GM12878 (cell line): ENCODE measurements at regions not wholly inside any gene's neighbourhood (a gene's known extent, or its start where the extent isn't known, plus 50 kb on each side); places are given as distances from the start of the nearest gene placed in this dataset.

Experiments
- POLR2AphosphoS5 ChIP-seq: IDR thresholded peaks from 2 replicates; pipeline ENCODE4 v1.6.1; 2011; ENCODE audit warnings: mild to moderate bottlenecking, low read length, inconsistent platforms
- RFX5 ChIP-seq: IDR thresholded peaks from 2 replicates; pipeline ENCODE4 v1.6.1; 2011; ENCODE audit warnings: low read depth, low read length, improper control_type of control experiment
- TAF1 ChIP-seq: IDR thresholded peaks from 2 replicates; pipeline ENCODE4 v1.6.1; 2011; ENCODE audit warnings: mild to moderate bottlenecking, low read depth, low read length, borderline replicate concordance
- YY1 ChIP-seq: IDR thresholded peaks from 2 replicates; pipeline ENCODE4 v1.6.1; 2011; ENCODE audit warnings: low read depth, mild to moderate bottlenecking, low read length
- TF ChIP-seq, protein P1 (sequence below), 3 experiments: IDR thresholded peaks in 2 of 3; conservative IDR thresholded peaks in 1 of 3; 2 replicates each; pipeline ENCODE4 v1.5.1; 2011; ENCODE audit warnings: low read depth in 3 of 3, low read length in 3 of 3, mild to moderate bottlenecking in 3 of 3, control low read depth in 2 of 3, moderate library complexity in 2 of 3, inconsistent platforms in 1 of 3, mixed read lengths in 1 of 3; ENCODE audit not compliant: control insufficient read depth in 2 of 3, insufficient read depth in 1 of 3; ENCODE audit errors: extremely low read depth in 1 of 3
- TF ChIP-seq, protein P2 (sequence below): fragments of 450-650 bp; IDR thresholded peaks from 2 replicates; pipeline ENCODE4 v1.6.1; 2016; ENCODE audit warnings: mild to moderate bottlenecking, moderate library complexity, borderline replicate concordance

DNA sequence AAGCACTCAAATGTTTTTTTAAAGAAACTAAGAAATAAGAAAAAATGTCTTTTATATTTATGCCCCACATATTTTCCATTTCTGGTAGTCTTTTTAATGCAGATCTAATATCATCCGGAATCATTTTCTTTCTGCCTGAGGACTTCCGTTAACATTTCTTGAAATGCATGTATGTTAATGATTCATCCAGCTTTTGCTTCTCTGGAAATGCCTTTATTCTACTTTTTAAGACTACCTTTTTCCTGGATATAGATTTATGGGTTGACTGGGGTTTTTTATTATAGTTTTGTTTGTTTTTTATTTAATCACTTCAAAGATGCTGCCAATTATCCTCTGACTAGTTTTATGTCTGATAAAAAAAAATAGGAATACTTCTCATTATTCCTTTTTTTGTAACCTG is 57.1 kb upstream of the LDLRAD3 start:
- TF ChIP-seq, protein P1, sequence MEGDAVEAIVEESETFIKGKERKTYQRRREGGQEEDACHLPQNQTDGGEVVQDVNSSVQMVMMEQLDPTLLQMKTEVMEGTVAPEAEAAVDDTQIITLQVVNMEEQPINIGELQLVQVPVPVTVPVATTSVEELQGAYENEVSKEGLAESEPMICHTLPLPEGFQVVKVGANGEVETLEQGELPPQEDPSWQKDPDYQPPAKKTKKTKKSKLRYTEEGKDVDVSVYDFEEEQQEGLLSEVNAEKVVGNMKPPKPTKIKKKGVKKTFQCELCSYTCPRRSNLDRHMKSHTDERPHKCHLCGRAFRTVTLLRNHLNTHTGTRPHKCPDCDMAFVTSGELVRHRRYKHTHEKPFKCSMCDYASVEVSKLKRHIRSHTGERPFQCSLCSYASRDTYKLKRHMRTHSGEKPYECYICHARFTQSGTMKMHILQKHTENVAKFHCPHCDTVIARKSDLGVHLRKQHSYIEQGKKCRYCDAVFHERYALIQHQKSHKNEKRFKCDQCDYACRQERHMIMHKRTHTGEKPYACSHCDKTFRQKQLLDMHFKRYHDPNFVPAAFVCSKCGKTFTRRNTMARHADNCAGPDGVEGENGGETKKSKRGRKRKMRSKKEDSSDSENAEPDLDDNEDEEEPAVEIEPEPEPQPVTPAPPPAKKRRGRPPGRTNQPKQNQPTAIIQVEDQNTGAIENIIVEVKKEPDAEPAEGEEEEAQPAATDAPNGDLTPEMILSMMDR (IDR thresholded peaks at IDR 0.05 in 2 of 3, conservative IDR thresholded peaks at IDR 0.05 in 1 of 3; ENCODE audit: control insufficient read depth in 2 of 3, extremely low read depth in 1 of 3, insufficient read depth in 1 of 3, low read depth in 3 of 3, low read length in 3 of 3): no peak
- TF ChIP-seq YY1 (no peak), POLR2AphosphoS5 (no peak), RFX5 (no peak), TAF1 (no peak)
- TF ChIP-seq, protein P2, sequence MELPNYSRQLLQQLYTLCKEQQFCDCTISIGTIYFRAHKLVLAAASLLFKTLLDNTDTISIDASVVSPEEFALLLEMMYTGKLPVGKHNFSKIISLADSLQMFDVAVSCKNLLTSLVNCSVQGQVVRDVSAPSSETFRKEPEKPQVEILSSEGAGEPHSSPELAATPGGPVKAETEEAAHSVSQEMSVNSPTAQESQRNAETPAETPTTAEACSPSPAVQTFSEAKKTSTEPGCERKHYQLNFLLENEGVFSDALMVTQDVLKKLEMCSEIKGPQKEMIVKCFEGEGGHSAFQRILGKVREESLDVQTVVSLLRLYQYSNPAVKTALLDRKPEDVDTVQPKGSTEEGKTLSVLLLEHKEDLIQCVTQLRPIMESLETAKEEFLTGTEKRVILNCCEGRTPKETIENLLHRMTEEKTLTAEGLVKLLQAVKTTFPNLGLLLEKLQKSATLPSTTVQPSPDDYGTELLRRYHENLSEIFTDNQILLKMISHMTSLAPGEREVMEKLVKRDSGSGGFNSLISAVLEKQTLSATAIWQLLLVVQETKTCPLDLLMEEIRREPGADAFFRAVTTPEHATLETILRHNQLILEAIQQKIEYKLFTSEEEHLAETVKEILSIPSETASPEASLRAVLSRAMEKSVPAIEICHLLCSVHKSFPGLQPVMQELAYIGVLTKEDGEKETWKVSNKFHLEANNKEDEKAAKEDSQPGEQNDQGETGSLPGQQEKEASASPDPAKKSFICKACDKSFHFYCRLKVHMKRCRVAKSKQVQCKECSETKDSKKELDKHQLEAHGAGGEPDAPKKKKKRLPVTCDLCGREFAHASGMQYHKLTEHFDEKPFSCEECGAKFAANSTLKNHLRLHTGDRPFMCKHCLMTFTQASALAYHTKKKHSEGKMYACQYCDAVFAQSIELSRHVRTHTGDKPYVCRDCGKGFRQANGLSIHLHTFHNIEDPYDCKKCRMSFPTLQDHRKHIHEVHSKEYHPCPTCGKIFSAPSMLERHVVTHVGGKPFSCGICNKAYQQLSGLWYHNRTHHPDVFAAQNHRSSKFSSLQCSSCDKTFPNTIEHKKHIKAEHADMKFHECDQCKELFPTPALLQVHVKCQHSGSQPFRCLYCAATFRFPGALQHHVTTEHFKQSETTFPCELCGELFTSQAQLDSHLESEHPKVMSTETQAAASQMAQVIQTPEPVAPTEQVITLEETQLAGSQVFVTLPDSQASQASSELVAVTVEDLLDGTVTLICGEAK: no peak
